Right hindlimb (tissue), 1 donor: ENCODE measurements at regions not wholly inside any gene's neighbourhood (a gene's known extent, or its start where the extent isn't known, plus 50 kb on each side); places are given as distances from the start of the nearest gene placed in this dataset.
A peak's percentile ranks its signal among the peaks of the same experiment; 100 is the strongest.
"Not testable (repeated sequence)": the region's sequence is repeated elsewhere in the genome, so short reads cannot be mapped to it uniquely, and the experiment has no call there.

Experiments
- DNase-seq: peaks from one replicate; pipeline ENCODE4 v3.0.0-alpha.2; 2018

DNA sequence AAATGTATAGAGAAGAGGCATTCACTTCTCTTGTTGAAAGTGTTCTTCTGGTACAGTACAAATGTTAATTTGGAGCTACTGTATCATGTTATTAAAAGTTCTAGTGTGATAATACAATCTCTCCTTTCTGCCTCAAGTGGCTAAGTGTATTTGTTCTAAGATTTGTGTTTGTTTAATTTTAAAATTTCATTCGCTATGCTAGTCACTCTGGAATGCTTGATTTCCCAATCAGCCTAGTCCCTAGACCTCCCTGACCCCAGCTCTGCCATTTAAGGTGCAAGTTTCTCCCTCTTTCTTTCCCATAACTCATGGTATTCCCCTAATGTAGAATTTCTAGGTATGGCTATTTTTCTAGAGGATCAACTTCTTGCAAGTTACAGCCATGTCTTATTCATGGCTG lies 817.4 kb downstream of the STIM2 start:
- no peak for DNase-seq

GRCh38 chr4:27684610-27685011 lies 824.0 kb downstream of the STIM2 start:
- DNase-seq = peak; percentile 70

- DNase-seq = no peak
These were observed 824.5 kb downstream of the STIM2 start for GRCh38 chr4:27685091-27685490.

DNA sequence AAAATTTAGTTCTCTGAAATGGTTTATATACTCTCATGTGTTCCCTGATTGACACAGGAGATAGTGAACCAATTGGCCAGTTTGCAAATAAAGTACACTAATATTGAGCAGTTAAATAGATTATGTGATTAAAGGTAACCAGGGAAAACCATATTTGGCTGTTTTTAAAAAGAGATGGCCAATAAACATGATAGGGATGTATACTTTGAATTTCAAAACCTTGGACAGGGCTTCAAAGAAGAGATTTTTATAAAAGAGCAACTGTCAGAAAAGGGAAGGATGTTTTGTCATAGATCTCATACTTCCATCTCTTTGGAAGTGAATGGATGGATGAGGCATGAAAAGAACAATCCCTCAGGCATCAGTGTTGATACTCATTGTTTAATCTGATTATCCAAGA lies 825.3 kb downstream of the STIM2 start:
- no peak for DNase-seq

DNA sequence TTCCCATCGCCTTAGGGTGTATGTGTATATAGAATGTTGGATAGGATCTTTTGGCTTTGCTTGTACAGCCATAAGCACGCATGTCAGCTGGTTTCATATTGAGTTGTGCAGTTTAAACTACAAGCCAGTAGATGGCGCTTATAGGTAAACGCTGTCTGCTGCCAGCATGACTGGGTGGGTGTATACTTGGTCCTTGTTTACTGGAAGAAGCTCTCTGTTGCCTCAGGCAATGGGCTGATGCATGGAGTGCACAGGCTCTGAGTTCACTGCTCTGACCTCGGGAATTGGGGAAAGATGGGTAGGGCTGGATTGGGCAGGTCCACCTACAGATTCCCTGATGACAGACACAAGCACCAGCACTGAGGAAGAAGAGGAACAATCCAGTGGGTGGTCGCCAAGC lies 831.5 kb downstream of the STIM2 start:
- DNase-seq = no peak

- no peak for DNase-seq
These were observed 832.4 kb downstream of the STIM2 start for GRCh38 chr4:27692868-27693634.

DNA sequence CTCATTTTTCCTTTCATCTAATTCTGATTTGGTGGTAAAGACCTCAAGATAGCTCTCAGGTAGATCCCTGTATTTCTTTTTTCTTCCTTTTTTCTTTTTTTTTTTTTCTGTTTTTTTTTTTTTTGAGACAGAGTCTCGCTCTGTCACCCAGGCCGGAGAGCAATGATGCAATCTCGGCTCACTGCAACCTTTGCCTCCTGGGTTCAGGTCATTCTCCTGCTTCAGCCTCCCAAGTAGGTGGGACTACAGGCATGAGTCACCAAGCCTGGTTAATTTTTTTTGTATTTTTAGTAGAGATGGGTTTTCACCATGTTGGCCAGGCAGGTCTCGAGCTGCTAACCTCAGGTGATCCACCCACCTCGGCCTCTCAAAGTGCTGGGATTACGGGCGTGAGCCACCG lies 835.6 kb downstream of the STIM2 start:
- not testable (repeated sequence) for DNase-seq

GRCh38 chr4:27701606-27702005 lies 841.0 kb downstream of the STIM2 start:
- DNase-seq = no peak

GRCh38 chr4:27702730-27703431 lies 842.2 kb downstream of the STIM2 start:
- no peak for DNase-seq

GRCh38 chr4:27703771-27704170 lies 843.1 kb downstream of the STIM2 start:
- no peak for DNase-seq

DNA sequence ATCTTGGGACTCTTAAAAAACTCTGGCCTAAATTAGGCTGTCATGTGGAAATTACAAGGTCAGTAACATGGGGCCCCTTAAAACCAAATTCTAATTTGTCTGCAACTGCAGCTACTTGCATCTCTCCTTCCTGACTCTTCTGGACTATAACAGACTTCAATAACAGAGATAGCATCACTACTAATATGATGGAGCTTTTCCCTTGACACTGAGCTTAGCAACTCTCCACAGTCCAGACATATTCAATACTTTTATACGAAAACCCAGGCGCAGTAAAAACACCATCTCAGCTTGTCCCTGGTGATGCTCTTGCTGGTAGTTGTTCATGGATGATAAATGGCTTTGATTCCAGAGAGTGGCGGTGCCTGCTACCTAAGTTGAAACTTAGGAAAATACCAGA lies 850.4 kb downstream of the STIM2 start:
- no peak for DNase-seq

- no peak for DNase-seq
These were observed 853.4 kb downstream of the STIM2 start for GRCh38 chr4:27714073-27714472.

GRCh38 chr4:27716693-27717430 lies 856.2 kb downstream of the STIM2 start:
- DNase-seq = no peak

DNA sequence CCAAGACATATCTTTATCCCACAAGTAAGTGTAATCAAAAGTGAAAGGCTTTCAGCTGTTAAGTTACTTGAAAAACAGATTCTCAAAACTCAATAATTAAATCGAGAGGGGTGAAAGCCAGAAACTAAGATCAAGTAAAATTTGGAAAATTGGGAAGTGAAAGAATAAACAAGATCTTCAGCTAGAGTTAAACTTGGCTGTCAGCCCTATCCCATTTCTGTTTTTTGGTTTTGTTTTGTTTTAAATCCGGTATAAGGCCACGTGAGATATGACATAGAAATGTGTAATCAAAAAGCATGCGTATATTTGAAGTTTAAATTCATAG lies 856.8 kb downstream of the STIM2 start:
- DNase-seq = no peak

DNA sequence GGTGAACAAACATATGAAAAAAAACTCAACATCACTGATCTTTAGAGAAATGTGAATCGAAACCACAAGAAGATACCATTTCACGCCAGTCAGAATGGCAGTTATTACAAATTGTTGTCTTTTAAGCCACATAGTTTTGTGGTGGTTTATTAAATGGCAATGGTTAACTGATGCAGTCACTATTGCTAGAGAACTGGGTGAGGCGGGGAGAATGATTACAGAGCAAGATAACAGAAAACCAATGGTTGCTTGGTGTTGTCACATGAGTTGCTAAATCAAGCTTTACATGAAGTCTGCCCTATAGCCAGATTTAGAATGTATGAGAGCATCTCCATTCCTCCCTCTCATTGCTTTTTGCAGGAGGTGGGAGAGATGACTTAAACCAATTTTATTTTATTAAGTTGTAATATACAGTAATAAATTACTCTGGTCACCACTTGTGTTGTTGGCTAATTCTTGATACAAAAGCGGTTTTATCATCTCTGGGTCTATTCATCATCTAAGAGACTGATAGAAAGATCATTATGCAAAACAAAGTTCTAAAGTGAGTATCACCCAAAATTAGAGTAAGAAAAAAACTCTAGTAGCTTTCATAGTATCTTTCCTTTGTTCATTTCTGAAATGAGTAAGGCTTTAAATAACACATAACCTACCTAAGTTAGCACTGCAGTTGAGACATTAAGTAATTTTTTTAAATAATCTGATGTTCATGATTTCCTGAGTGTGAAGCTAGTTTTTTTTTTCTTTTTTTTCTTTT lies 859.5 kb downstream of the STIM2 start:
- no peak for DNase-seq

DNA sequence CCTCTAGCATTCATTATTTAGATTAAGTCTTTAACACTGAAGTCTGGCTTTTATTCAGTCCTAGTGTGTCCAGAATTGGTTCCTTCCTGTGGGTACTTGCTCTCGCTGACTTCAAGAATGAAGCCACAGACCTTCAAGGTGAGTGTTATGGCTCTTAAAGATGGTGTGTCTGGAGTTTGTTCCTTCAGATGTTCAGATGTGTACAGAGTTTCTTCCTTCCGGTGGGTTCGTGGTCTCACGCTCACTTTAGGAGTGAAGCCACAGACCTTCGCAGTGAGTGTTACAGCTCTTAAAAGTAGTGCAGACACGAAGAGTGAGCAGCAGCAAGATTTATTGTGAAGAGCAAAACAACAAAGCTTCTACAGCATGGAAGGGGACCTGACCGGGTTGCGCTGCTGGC lies 860.6 kb downstream of the STIM2 start:
- no peak for DNase-seq

DNA sequence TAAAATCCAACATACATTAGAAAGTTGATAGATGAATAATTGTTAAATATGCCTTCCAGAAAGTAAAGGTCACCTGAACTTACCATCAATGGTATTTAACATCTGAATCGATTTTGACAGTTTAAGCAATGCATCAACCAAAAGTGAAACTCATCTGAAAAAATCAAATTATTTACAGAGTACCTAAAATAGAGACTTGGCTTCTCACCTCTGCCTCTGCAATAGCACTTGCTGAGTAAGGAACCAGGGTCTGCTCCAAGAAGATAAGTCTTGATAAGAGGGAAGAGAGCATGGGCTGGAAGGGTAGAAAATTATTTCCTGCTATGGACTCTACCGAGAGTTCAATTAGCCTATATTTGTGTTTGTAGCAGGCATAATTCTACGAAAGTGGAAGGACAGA lies 868.3 kb downstream of the STIM2 start:
- DNase-seq = no peak

DNA sequence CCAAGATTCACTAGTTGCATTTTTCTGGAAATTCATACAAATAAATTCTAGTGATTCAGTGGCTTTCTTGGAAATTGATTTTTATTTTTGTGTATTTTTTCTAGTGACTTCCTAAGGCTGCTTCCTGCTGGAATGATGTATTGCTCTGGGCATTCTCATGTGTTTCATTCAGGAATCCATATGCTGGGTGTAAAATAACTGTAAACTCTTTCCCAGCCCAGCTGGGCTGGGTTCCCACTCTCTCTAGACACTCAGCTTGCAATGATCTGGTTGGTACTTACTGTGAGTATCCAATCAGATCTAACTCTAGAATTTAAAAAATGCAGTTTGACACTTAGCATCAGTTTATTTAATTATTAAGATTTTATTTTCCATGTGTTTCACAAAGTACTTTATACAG lies 882.2 kb downstream of the STIM2 start:
- DNase-seq = no peak

DNA sequence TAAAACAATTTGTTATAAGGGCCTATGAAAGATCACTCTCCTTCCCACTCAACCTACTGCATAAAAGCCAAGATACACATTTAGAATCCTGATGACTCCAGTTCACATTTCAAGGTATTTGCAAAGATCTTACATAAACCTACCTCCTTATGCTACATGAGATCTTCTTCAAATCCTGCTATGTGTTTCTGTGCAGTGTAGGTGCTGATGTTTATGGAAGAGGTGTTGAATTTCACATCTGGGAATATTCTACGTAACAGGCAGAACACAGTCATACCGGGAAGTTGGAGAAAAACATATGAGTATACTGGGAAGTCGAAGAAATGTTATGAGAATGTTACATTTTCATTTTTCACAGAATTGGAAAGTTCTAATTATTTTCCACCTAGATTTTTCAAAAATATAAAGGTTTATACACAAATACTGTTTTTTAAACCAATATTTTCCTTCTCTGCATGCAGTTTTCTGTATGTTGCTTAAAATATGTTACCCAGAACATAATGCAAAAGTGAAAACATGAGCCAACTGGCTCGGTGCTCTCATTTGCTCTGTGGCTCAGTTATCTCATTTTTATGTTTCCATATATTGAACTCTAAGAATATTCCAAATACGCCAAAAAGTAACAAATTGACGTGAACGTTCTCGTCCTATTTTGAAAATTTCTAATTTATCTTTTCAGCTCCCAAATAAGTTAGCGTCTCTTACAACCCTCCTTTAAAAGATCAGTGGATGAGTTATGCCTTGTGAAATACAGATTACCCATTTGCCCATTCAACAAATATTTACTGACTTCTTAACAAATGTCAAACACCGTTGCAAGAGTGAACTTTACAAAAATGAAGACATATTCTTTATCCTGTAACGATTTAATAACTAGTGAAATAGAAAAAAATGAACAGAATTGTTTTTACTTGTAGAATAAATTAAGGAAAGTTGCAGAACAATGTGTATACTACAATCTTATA lies 899.3 kb downstream of the STIM2 start:
- peak; percentile 27 for DNase-seq

GRCh38 chr4:27763830-27764525 lies 903.3 kb downstream of the STIM2 start:
- DNase-seq = no peak

DNA sequence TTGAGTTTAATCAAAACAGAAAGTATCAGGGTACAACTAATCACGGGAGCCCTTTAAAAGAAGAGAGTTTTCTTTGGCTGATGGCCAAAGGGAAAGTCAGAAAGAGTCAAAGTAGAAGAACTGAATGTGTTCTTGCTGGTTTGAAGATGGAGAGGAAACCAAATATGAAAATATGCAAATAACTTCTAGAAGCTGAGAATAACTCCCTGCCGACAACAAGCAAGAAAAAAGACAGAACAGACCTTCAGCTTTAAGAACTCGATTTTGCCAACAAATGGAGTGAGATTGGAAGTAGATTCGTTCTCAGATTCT lies 903.8 kb downstream of the STIM2 start:
- DNase-seq = no peak

- DNase-seq = no peak
These were observed 910.3 kb downstream of the STIM2 start for GRCh38 chr4:27770895-27771294.
